GM23338 (cell line): ENCODE measurements at regions not wholly inside any gene's neighbourhood (a gene's known extent, or its start where the extent isn't known, plus 50 kb on each side); places are given as distances from the start of the nearest gene placed in this dataset.

Source experiments
- ATAC-seq: fragments of 200-7000 bp; cut with Tn5 transposase; 3 replicates; pipeline ENCODE4 v1.9.1; 2020
- DNase-seq: peaks from one replicate; pipeline ENCODE4 v3.0.0-alpha.2; 2015; ENCODE audit warnings: low spot score
- H2AFZ ChIP-seq: fragments of 200-600 bp; sonication (generic); 2 replicates; pipeline ENCODE4 v1.8.0; 2016; ENCODE audit warnings: antibody characterized with exemption, mild to moderate bottlenecking, moderate library complexity
- H3F3A ChIP-seq: fragments of 200-600 bp; sonication (generic); replicated peaks from 2 replicates; pipeline ENCODE4 v1.8.0; 2017; ENCODE audit warnings: antibody characterized with exemption, mixed run types, low read depth
- H3K27ac ChIP-seq: fragments of 200-600 bp; sonication (generic); 2 replicates; pipeline ENCODE4 v1.6.1; 2016; ENCODE audit warnings: low read depth
- H3K27me3 ChIP-seq: fragments of 200-600 bp; sonication (generic); 2 replicates; pipeline ENCODE4 v1.8.0; 2016; ENCODE audit warnings: mild to moderate bottlenecking, mixed run types, moderate library complexity; ENCODE audit not compliant: insufficient read depth
- H3K36me3 ChIP-seq: fragments of 200-600 bp; sonication (generic); 2 replicates; pipeline ENCODE4 v1.8.0; 2016; ENCODE audit warnings: mild to moderate bottlenecking; ENCODE audit not compliant: insufficient read depth
- H3K4me1 ChIP-seq: fragments of 200-600 bp; sonication (generic); 2 replicates; pipeline ENCODE4 v1.8.0; 2016; ENCODE audit warnings: mild to moderate bottlenecking, moderate library complexity; ENCODE audit not compliant: insufficient read depth
- H3K4me2 ChIP-seq: fragments of 200-600 bp; sonication (generic); 2 replicates; pipeline ENCODE4 v1.7.1; 2017; ENCODE audit warnings: mixed run types
- H3K4me3 ChIP-seq: fragments of 200-600 bp; sonication (generic); 2 replicates; pipeline ENCODE4 v1.6.1; 2016; ENCODE audit warnings: mixed run types
- H3K79me2 ChIP-seq: fragments of 200-600 bp; sonication (generic); replicated peaks from 2 replicates; pipeline ENCODE4 v1.8.0; 2017; ENCODE audit warnings: mild to moderate bottlenecking; ENCODE audit not compliant: insufficient read depth
- H3K9me2 ChIP-seq: fragments of 200-600 bp; sonication (generic); 2 replicates; pipeline ENCODE4 v1.8.0; 2017; ENCODE audit not compliant: insufficient read depth
- H4K20me1 ChIP-seq: fragments of 200-600 bp; sonication (generic); replicated peaks from 2 replicates; pipeline ENCODE4 v1.8.0; 2017; ENCODE audit warnings: mild to moderate bottlenecking; ENCODE audit not compliant: insufficient read depth
- H3K27ac Mint-ChIP-seq: 2 replicates; pipeline ENCODE4 v1.8.0; 2020; ENCODE audit warnings: inconsistent platforms, mild to moderate bottlenecking, moderate library complexity, mixed read lengths
- H3K27me3 Mint-ChIP-seq: 3 replicates; pipeline ENCODE4 v1.8.0; 2022; ENCODE audit warnings: low read depth, mild to moderate bottlenecking, moderate library complexity, mixed read lengths, inconsistent platforms; ENCODE audit not compliant: insufficient read depth, poor library complexity
- H3K36me3 Mint-ChIP-seq: 3 replicates; pipeline ENCODE4 v1.8.0; 2021; ENCODE audit warnings: low read depth, mild to moderate bottlenecking, inconsistent platforms, moderate library complexity, mixed read lengths
- H3K4me1 Mint-ChIP-seq: 3 replicates; pipeline ENCODE4 v1.8.0; 2020; ENCODE audit warnings: mild to moderate bottlenecking, inconsistent platforms, mixed read lengths
- H3K4me3 Mint-ChIP-seq: 3 replicates; pipeline ENCODE4 v1.8.0; 2021; ENCODE audit warnings: moderate library complexity, mild to moderate bottlenecking, inconsistent platforms, mixed read lengths
- H3K9me3 Mint-ChIP-seq: 3 replicates; pipeline ENCODE4 v1.8.0; 2020; ENCODE audit warnings: moderate library complexity, mild to moderate bottlenecking, inconsistent platforms, mixed read lengths
- ETS1 ChIP-seq: IDR thresholded peaks from 2 replicates; pipeline ENCODE4 v1.6.1; 2016; ENCODE audit warnings: antibody characterized with exemption
- EZH2 ChIP-seq: fragments of 200-600 bp; sonication (generic); IDR thresholded peaks from one replicate; pipeline ENCODE4 v1.8.0; 2017; ENCODE audit warnings: antibody characterized with exemption, mild to moderate bottlenecking, low read depth; ENCODE audit not compliant: unreplicated experiment
- EZH2phosphoT487 ChIP-seq: fragments of 200-600 bp; sonication (generic); IDR thresholded peaks from one replicate; pipeline ENCODE4 v1.8.1; 2018; ENCODE audit warnings: antibody characterized with exemption; ENCODE audit not compliant: unreplicated experiment
- JUNB ChIP-seq: IDR thresholded peaks from one replicate; pipeline ENCODE4 v1.6.1; 2016; ENCODE audit warnings: antibody characterized with exemption; ENCODE audit not compliant: unreplicated experiment
- NANOG ChIP-seq: IDR thresholded peaks from 2 replicates; pipeline ENCODE4 v1.6.1; 2016; ENCODE audit warnings: antibody characterized with exemption, borderline replicate concordance
- POLR2AphosphoS5 ChIP-seq: IDR thresholded peaks from 2 replicates; pipeline ENCODE4 v1.6.1; 2016; ENCODE audit warnings: antibody characterized with exemption, low read depth
- ZNF331 ChIP-seq: fragments of 250-450 bp; sonication (Bioruptor Pico); IDR thresholded peaks from 2 replicates; pipeline ENCODE4 v1.5.0; 2020; ENCODE audit warnings: low read depth, mild to moderate bottlenecking, moderate library complexity
- ZNF462 ChIP-seq: fragments of 250-450 bp; sonication (Bioruptor Pico); IDR thresholded peaks from 2 replicates; pipeline ENCODE4 v1.5.0; 2020; ENCODE audit warnings: mild to moderate bottlenecking, moderate library complexity

GRCh38 chr5:67495072-67495471 lies 298.5 kb upstream of the CD180 start (continued):
- no peak for TF ChIP-seq ZNF462 (CRISPR knock-in tag)
- TF ChIP-seq ETS1, result no peak
- no peak for TF ChIP-seq POLR2AphosphoS5
- no peak for TF ChIP-seq JUNB
- TF ChIP-seq EZH2phosphoT487, result no peak
- TF ChIP-seq NANOG, result no peak
- no peak for TF ChIP-seq EZH2

- Histone ChIP-seq H3K79me2 (no peaks in the 10 kb centered on the region), H3K4me3 (no peak overlapping the region), H3F3A (no peaks in the 10 kb centered on the region), H2AFZ (no peak overlapping the region), H3K27me3 (no peaks in the 10 kb centered on the region), H3K4me1 (no peaks in the 10 kb centered on the region), H3K4me2 (no peak overlapping the region), H3K9me2 (no peaks in the 10 kb centered on the region), H3K36me3 (no peaks in the 10 kb centered on the region), H3K27ac (no peak overlapping the region), H4K20me1 (no peaks in the 10 kb centered on the region)
- no peak for DNase-seq
- ATAC-seq, result no peak
- Mint-ChIP-seq H3K27ac (no peak overlapping the region), H3K9me3 (peaks cover 2% of the 10 kb centered on the region; the same call in 1 of the 3 replicates), H3K27me3 (no peaks in the 10 kb centered on the region), H3K36me3 (peaks cover 1% of the 10 kb centered on the region; the same call in 2 of the 3 replicates), H3K4me1 (no peaks in the 10 kb centered on the region; the same call in 1 of the 3 replicates), H3K4me3 (no peak overlapping the region)
- TF ChIP-seq NANOG, result no peak
- no peak for TF ChIP-seq EZH2
- TF ChIP-seq ZNF462 (CRISPR knock-in tag), result no peak
- no peak for TF ChIP-seq ZNF331
These were observed 297.7 kb upstream of the CD180 start for GRCh38 chr5:67494186-67494855.
